ENCODE measurements at regions not wholly inside any gene's neighbourhood (a gene's known extent, or its start where the extent isn't known, plus 50 kb on each side); places are given as distances from the start of the nearest gene placed in this dataset.

- TF ChIP-seq CTCF (IDR thresholded peaks at IDR 0.05) = no peak
- no peak for TF ChIP-seq POLR2A (IDR thresholded peaks at IDR 0.05)
Observed at GRCh38 chr16:64307431-64307830, 814.4 kb downstream of the CDH11 start.

Data from thyroid gland (tissue), 4 donors.